Caco-2 (cell line): ENCODE measurements at regions not wholly inside any gene's neighbourhood (a gene's known extent, or its start where the extent isn't known, plus 50 kb on each side); places are given as distances from the start of the nearest gene placed in this dataset.

Source experiments
- BruUV-seq: library from RNA; stranded (reverse); fragments of 400-500 nt; replicated peaks from 2 replicates; lab custom pipeline; 2021; lab: Mats Ljungman, UMichigan
- CTCF ChIA-PET: fragments of 300-600 bp; sonication (Branson Sonifier 250); formaldehyde crosslinking; loops from one replicate; lab custom pipeline; 2022; ENCODE audit warnings: antibody characterized with exemption; lab: Charles Lee
- POLR2A ChIA-PET: fragments of 300-600 bp; sonication (Branson Sonifier 250); formaldehyde crosslinking; loops from one replicate; lab custom pipeline; 2022; ENCODE audit warnings: antibody characterized with exemption; lab: Charles Lee
- DNase-seq, 2 experiments: peaks; one replicate each; pipeline versions ENCODE4 v3.0.0 to v3.0.0-alpha.2; 2020 to 2022
- H3K27me3 ChIP-seq: replicated peaks from 2 replicates; pipeline ENCODE4 v1.6.0; 2011; ENCODE audit warnings: low read length; ENCODE audit not compliant: control insufficient read depth, insufficient read depth
- H3K36me3 ChIP-seq: 2 replicates; pipeline ENCODE4 v1.5.1; 2011; ENCODE audit warnings: low read length; ENCODE audit not compliant: control insufficient read depth, insufficient read depth
- H3K4me1 ChIP-seq: fragments of 250-450 bp; sonication (Bioruptor Pico); 2 replicates; pipeline ENCODE4 v1.5.1; 2020; ENCODE audit warnings: mild to moderate bottlenecking
- H3K4me3 ChIP-seq: 2 replicates; pipeline ENCODE4 v1.5.1; 2011; ENCODE audit warnings: low read depth, mild to moderate bottlenecking, control low read depth, low read length
- H3K9me3 ChIP-seq: fragments of 250-450 bp; sonication (Bioruptor Pico); 2 replicates; pipeline ENCODE4 v1.5.1; 2020; ENCODE audit warnings: mild to moderate bottlenecking, moderate library complexity
- H3K27ac Mint-ChIP-seq: one replicate; pipeline ENCODE4 v1.8.0; 2022; ENCODE audit warnings: mixed read lengths; ENCODE audit not compliant: unreplicated experiment
- H3K27me3 Mint-ChIP-seq: one replicate; pipeline ENCODE4 v1.8.0; 2022; ENCODE audit warnings: mixed read lengths; ENCODE audit not compliant: insufficient read depth, unreplicated experiment
- H3K36me3 Mint-ChIP-seq: one replicate; pipeline ENCODE4 v1.8.0; 2022; ENCODE audit warnings: mild to moderate bottlenecking, mixed read lengths; ENCODE audit not compliant: insufficient read depth, unreplicated experiment
- H3K4me1 Mint-ChIP-seq: one replicate; pipeline ENCODE4 v1.8.0; 2022; ENCODE audit warnings: low read depth, mixed read lengths; ENCODE audit not compliant: unreplicated experiment
- H3K4me3 Mint-ChIP-seq: one replicate; pipeline ENCODE4 v1.8.0; 2022; ENCODE audit warnings: mild to moderate bottlenecking, moderate library complexity, mixed read lengths; ENCODE audit not compliant: unreplicated experiment
- H3K9me3 Mint-ChIP-seq: one replicate; pipeline ENCODE4 v1.8.0; 2022; ENCODE audit warnings: mixed read lengths; ENCODE audit not compliant: unreplicated experiment
- CTCF ChIP-seq, 2 experiments: fragments of 200-600 bp in 1 of 2; IDR thresholded peaks; 1 replicate in 1 of 2; 2 replicates in 1 of 2; pipeline versions ENCODE4 v1.5.1 to v1.8.0; 2011 to 2022; ENCODE audit warnings: antibody characterized with exemption in 1 of 2, control low read depth in 1 of 2, inconsistent platforms in 1 of 2, low read depth in 1 of 2, low read length in 1 of 2, mild to moderate bottlenecking in 1 of 2, moderate library complexity in 1 of 2; ENCODE audit not compliant: insufficient read depth in 1 of 2, severe bottlenecking in 1 of 2, unreplicated experiment in 1 of 2
- intact Hi-C: fragments of 100-400 bp; cut with micrococcal nuclease; formaldehyde crosslinking; loops from one replicate; pipeline ENCODE4 v1.10.0; 2022; ENCODE audit not compliant: unreplicated experiment

GRCh38 chr21:38958323-38958705 is 152.6 kb downstream of the ETS2 start:
- H3K27ac Mint-ChIP-seq = peak overlapping the region; percentile 81
- POLR2A ChIA-PET = no interaction called here
- peak overlapping the region; percentile 35 for H3K4me3 Mint-ChIP-seq
- no peaks in the 10 kb centered on the region for H3K27me3 ChIP-seq
- BruUV-seq = no TSS peak
- H3K9me3 ChIP-seq = peaks cover 9% of the 10 kb centered on the region; the same call in 1 of the 2 replicates
- peaks cover 24% of the 10 kb centered on the region for H3K4me1 Mint-ChIP-seq
- no peak for DNase-seq
- H3K36me3 Mint-ChIP-seq = peaks cover 12% of the 10 kb centered on the region
- intact Hi-C loops = loop anchor here (2.0 kb wide), 1 partner anchor 46 kb away; no protein-coding TSS in a partner anchor
- TF ChIP-seq CTCF (IDR thresholded peaks at IDR 0.05; ENCODE audit: insufficient read depth in 1 of 2, low read depth in 1 of 2, low read length in 1 of 2, severe bottlenecking in 1 of 2, unreplicated experiment in 1 of 2) = no peak
- CTCF ChIA-PET = interaction anchor here (1.0 kb wide), 1 partner anchor 63 kb away, joined by 5 read pairs; no protein-coding TSS in a partner anchor
- peaks cover 19% of the 10 kb centered on the region for H3K9me3 Mint-ChIP-seq
- H3K4me3 ChIP-seq = no peak overlapping the region
- no peaks in the 10 kb centered on the region for H3K27me3 Mint-ChIP-seq
- no peaks in the 10 kb centered on the region for H3K36me3 ChIP-seq
- peaks cover 57% of the 10 kb centered on the region for H3K4me1 ChIP-seq

GRCh38 chr21:38957575-38958322 is 152.0 kb downstream of the ETS2 start:
- H3K36me3 Mint-ChIP-seq = peaks cover 12% of the 10 kb centered on the region
- Histone ChIP-seq H3K4me1 (peaks cover 57% of the 10 kb centered on the region), H3K27me3 (no peaks in the 10 kb centered on the region), H3K36me3 (no peaks in the 10 kb centered on the region), H3K9me3 (peaks cover 9% of the 10 kb centered on the region; the same call in 1 of the 2 replicates), H3K4me3 (no peak overlapping the region)
- intact Hi-C loops = loop anchor here (2.0 kb wide), 1 partner anchor 45 kb away; no protein-coding TSS in a partner anchor
- peak overlapping the region; percentile 81 for H3K27ac Mint-ChIP-seq
- ChIA-PET CTCF (interaction anchor here (0.9 to 1.0 kb wide), 2 partner anchors 17 to 32 kb away, joined by 3 read pairs; no protein-coding TSS in a partner anchor), POLR2A (interaction anchor here (0.6 to 1.7 kb wide), 2 partner anchors 41 to 72 kb away, joined by 3 to 4 read pairs; no protein-coding TSS in a partner anchor)
- H3K4me1 Mint-ChIP-seq = peaks cover 24% of the 10 kb centered on the region
- BruUV-seq = no TSS peak
- H3K27me3 Mint-ChIP-seq = no peaks in the 10 kb centered on the region
- DNase-seq = no peak
- peaks cover 15% of the 10 kb centered on the region for H3K9me3 Mint-ChIP-seq
- peak overlapping the region; percentile 35 for H3K4me3 Mint-ChIP-seq
- no peak for TF ChIP-seq CTCF (IDR thresholded peaks at IDR 0.05; ENCODE audit: insufficient read depth in 1 of 2, low read depth in 1 of 2, low read length in 1 of 2, severe bottlenecking in 1 of 2, unreplicated experiment in 1 of 2)

GRCh38 chr21:38956856-38957571 is 151.3 kb downstream of the ETS2 start:
- intact Hi-C loops = no loop called here
- CTCF ChIA-PET = interaction anchor here (0.6 to 1.0 kb wide), 4 partner anchors 17 to 254 kb away, joined by 3 to 11 read pairs (median 3); no protein-coding TSS in a partner anchor

More at GRCh38 chr21:38956856-38957571, 151.3 kb downstream of the ETS2 start:
- Mint-ChIP-seq H3K4me3 (peak overlapping the region; percentile 35), H3K9me3 (peaks cover 7% of the 10 kb centered on the region), H3K27ac (peak overlapping the region; percentile 81), H3K4me1 (peaks cover 24% of the 10 kb centered on the region), H3K36me3 (peaks cover 12% of the 10 kb centered on the region), H3K27me3 (no peaks in the 10 kb centered on the region)
- H3K4me3 ChIP-seq = no peak overlapping the region
- H3K27me3 ChIP-seq = no peaks in the 10 kb centered on the region
- TF ChIP-seq CTCF (IDR thresholded peaks at IDR 0.05; ENCODE audit: insufficient read depth in 1 of 2, low read depth in 1 of 2, low read length in 1 of 2, severe bottlenecking in 1 of 2, unreplicated experiment in 1 of 2) = no peak
- no TSS peak for BruUV-seq
- H3K9me3 ChIP-seq = peaks cover 3% of the 10 kb centered on the region; the same call in 1 of the 2 replicates
- POLR2A ChIA-PET = interaction anchor here (0.6 to 1.7 kb wide), 3 partner anchors 36 to 72 kb away, joined by 3 to 4 read pairs (median 3); no protein-coding TSS in a partner anchor
- H3K4me1 ChIP-seq = peaks cover 57% of the 10 kb centered on the region
- H3K36me3 ChIP-seq = no peaks in the 10 kb centered on the region
- peak; percentile 44 to 62 for DNase-seq
